ENCODE measurements at regions not wholly inside any gene's neighbourhood (a gene's known extent, or its start where the extent isn't known, plus 50 kb on each side); places are given as distances from the start of the nearest gene placed in this dataset.

DNA sequence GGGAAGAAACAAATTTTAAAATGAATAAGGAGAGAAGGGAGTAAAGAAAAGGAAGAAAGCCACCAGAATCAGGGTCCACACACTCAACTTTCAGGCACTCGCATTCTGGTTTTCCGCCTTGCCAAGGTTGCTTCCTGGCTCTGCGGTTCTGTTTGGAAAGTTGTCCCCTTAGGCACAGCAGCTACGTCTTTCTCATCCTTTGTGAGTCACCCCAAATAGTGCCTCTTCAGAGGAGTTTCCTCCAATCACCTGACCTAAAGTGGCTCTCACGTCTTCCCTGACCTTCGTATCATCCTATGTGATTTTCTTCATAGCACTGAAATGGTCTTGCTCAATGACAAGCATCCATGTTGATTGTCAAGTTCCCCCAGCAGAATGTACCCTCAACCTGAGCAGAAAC lies 99.5 kb upstream of the TMCC3 start:
- no peaks in the 10 kb centered on the region for H3K36me3 Mint-ChIP-seq (ENCODE audit: insufficient read depth)
- H3K4me1 Mint-ChIP-seq (ENCODE audit: low read depth), result peaks cover 2% of the 10 kb centered on the region
- TF ChIP-seq, protein P1, sequence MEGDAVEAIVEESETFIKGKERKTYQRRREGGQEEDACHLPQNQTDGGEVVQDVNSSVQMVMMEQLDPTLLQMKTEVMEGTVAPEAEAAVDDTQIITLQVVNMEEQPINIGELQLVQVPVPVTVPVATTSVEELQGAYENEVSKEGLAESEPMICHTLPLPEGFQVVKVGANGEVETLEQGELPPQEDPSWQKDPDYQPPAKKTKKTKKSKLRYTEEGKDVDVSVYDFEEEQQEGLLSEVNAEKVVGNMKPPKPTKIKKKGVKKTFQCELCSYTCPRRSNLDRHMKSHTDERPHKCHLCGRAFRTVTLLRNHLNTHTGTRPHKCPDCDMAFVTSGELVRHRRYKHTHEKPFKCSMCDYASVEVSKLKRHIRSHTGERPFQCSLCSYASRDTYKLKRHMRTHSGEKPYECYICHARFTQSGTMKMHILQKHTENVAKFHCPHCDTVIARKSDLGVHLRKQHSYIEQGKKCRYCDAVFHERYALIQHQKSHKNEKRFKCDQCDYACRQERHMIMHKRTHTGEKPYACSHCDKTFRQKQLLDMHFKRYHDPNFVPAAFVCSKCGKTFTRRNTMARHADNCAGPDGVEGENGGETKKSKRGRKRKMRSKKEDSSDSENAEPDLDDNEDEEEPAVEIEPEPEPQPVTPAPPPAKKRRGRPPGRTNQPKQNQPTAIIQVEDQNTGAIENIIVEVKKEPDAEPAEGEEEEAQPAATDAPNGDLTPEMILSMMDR (IDR thresholded peaks at IDR 0.05; ENCODE audit: unreplicated experiment), result no peak
- peaks cover 17% of the 10 kb centered on the region for H3K27me3 Mint-ChIP-seq
- DNase-seq (ENCODE audit: low spot score, unreplicated experiment), result no peak
- H3K9me3 Mint-ChIP-seq (ENCODE audit: low read depth), result no peaks in the 10 kb centered on the region
- no peak overlapping the region for H3K4me3 Mint-ChIP-seq (ENCODE audit: low read depth)
- no peak overlapping the region for H3K27ac Mint-ChIP-seq

DNA sequence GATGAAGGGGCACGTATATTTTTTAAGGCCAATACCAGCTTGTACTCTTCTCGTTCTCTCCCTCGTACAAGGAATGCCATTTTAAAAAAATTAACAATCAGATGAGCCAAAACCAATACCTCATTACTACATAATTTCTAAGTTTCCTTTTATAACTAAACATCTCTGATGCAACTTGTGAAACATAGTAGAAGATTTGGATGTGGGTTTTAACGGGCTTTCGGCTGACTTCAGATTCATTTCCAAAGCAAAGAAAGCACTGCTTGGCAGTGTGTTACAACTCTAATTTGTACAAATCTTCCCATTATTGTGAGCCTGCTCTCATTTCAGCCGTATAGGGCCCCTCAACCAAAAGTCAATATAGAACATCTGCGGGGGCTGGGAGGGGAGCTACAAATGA lies 99.1 kb upstream of the TMCC3 start:
- Mint-ChIP-seq H3K27me3 (peaks cover 17% of the 10 kb centered on the region), H3K27ac (no peak overlapping the region), H3K9me3 (ENCODE audit: low read depth) (no peaks in the 10 kb centered on the region), H3K36me3 (ENCODE audit: insufficient read depth) (no peaks in the 10 kb centered on the region), H3K4me1 (ENCODE audit: low read depth) (peaks cover 2% of the 10 kb centered on the region), H3K4me3 (ENCODE audit: low read depth) (no peak overlapping the region)
- TF ChIP-seq, protein P1 (IDR thresholded peaks at IDR 0.05; ENCODE audit: unreplicated experiment), result no peak
- DNase-seq (ENCODE audit: low spot score, unreplicated experiment), result no peak

DNA sequence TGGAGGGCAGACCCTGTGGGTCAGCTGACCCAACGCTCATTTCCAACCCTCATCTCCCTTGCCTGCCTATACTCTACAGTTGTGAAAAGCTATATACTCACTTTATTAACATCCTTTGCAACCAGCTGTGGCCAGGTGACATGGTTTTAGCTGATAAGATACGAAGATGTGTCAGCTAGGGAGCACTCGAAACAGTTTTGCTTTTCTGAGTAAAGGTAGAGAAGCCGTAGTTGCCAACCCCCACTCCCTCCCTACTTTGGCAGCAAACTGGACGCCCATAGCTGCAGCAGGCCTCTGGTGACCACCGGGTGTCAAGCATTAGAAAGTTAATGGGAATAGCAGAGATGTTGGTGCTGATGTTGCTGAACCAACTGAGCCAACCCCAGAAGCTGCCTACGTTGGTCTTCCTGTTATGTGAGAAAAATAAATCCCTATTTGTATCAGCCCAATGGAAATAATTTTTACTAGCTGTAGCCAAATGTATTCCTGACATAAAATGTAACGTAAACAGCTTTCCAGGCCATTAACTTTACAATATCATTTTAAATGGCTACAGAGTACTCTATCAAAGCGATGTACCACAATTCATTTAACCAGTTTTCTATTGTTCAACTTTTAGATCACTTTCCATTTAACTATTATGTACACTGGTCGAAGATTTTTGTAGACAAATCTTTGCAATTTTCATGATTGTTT lies 98.5 kb upstream of the TMCC3 start:
- peaks cover 14% of the 10 kb centered on the region for H3K27me3 Mint-ChIP-seq
- H3K4me3 Mint-ChIP-seq (ENCODE audit: low read depth), result no peak overlapping the region
- no peak overlapping the region for H3K27ac Mint-ChIP-seq
- TF ChIP-seq, protein P1 (IDR thresholded peaks at IDR 0.05; ENCODE audit: unreplicated experiment), result no peak
- no peaks in the 10 kb centered on the region for H3K9me3 Mint-ChIP-seq (ENCODE audit: low read depth)
- H3K36me3 Mint-ChIP-seq (ENCODE audit: insufficient read depth), result no peaks in the 10 kb centered on the region
- peaks cover 2% of the 10 kb centered on the region for H3K4me1 Mint-ChIP-seq (ENCODE audit: low read depth)
- no peak for DNase-seq (ENCODE audit: low spot score, unreplicated experiment)

DNA sequence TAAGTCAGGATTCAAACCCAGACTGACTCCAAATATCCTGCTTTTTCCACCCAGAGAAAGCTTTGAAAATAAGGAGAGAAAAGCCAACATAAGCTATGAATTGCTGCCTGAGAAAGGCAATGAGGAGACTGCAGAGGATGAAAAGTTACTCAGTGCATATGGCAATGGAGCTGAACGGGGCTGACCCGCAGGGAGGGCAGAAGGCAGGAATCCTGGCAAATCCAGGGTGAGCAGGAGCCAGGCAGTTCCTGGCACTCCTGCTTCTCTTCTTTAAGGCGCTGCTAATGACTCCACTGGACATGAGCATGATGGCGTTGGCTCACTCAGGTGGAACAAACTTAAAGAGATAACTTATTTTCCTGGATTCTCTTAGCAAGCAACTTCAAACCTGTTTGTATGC lies 95.2 kb upstream of the TMCC3 start:
- TF ChIP-seq, protein P1 (IDR thresholded peaks at IDR 0.05; ENCODE audit: unreplicated experiment), result no peak
- H3K4me1 Mint-ChIP-seq (ENCODE audit: low read depth), result peaks cover 15% of the 10 kb centered on the region
- no peak for DNase-seq (ENCODE audit: low spot score, unreplicated experiment)
- no peaks in the 10 kb centered on the region for H3K36me3 Mint-ChIP-seq (ENCODE audit: insufficient read depth)
- no peak overlapping the region for H3K4me3 Mint-ChIP-seq (ENCODE audit: low read depth)
- no peak overlapping the region for H3K27ac Mint-ChIP-seq
- no peaks in the 10 kb centered on the region for H3K9me3 Mint-ChIP-seq (ENCODE audit: low read depth)
- peaks cover 5% of the 10 kb centered on the region for H3K27me3 Mint-ChIP-seq

DNA sequence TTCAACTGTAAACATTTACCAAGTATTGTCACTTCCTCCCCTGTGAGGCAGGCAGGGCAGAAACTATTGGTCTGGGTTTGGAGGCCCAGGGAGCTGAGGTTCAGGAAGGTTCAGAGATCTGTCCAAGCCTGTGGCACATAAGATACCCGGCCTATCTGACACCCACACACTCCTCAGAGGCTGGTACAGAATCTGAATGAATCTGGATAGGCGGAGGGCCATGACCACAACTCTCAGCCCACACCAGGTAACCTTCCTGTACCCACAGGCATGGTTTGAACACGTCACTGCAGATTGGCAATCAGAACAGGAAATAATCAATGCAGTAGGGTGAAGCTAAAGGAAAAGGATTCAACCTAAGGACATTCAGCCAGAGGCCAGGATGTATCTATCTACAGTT lies 92.8 kb upstream of the TMCC3 start:
- Mint-ChIP-seq H3K27me3 (peaks cover 13% of the 10 kb centered on the region), H3K4me3 (ENCODE audit: low read depth) (no peak overlapping the region), H3K9me3 (ENCODE audit: low read depth) (no peaks in the 10 kb centered on the region), H3K4me1 (ENCODE audit: low read depth) (peaks cover 14% of the 10 kb centered on the region), H3K36me3 (ENCODE audit: insufficient read depth) (no peaks in the 10 kb centered on the region), H3K27ac (no peak overlapping the region)
- TF ChIP-seq, protein P1 (IDR thresholded peaks at IDR 0.05; ENCODE audit: unreplicated experiment), result no peak
- no peak for DNase-seq (ENCODE audit: low spot score, unreplicated experiment)
